A549 (cell line): ENCODE measurements at regions not wholly inside any gene's neighbourhood (a gene's known extent, or its start where the extent isn't known, plus 50 kb on each side); places are given as distances from the start of the nearest gene placed in this dataset.

Experiments used
- ATAC-seq, 2 experiments: fragments of 200-7000 bp in 1 of 2; fragments of >200 bp in 1 of 2; cut with Nextera tagmentation in 1 of 2; cut with Tn5 transposase in 1 of 2; 3 replicates each; pipeline versions ENCODE4 v1.8.0 to v1.9.1; 2018 to 2020; ENCODE audit warnings: mild to moderate bottlenecking in 1 of 2, moderate library complexity in 1 of 2
- CTCF ChIA-PET: fragments of 300-600 bp; sonication (Branson Sonifier 250); formaldehyde crosslinking; extraction: SDS; loops from one replicate; lab custom pipeline; 2021; ENCODE audit warnings: antibody characterized with exemption, inconsistent platforms; lab: Yijun Ruan, JAX
- POLR2A ChIA-PET: fragments of 350-600 bp; formaldehyde crosslinking; extraction: SDS; loops from one replicate; lab custom pipeline; 2021; ENCODE audit warnings: antibody characterized with exemption, inconsistent platforms; lab: Yijun Ruan, JAX
- DNase-seq, 2 experiments: peaks; one replicate each; pipeline versions ENCODE4 v3.0.0 to v3.0.0-alpha.2; 2011 to 2016; ENCODE audit warnings: low read depth in 1 of 2, low spot score in 1 of 2
- FAIRE-seq: peaks from 2 replicates; lab custom pipeline; 2011; peaks lifted over from hg19 to GRCh38; lab: Jason Lieb, UNC
- H3K27ac ChIP-seq, 2 experiments: fragments of >200 bp; sonication (Bioruptor Twin); formaldehyde crosslinking; 3 replicates each; pipeline ENCODE4 v1.5.1; 2016 to 2017
- H3K4me1 ChIP-seq: fragments of >200 bp; sonication (Bioruptor Twin); formaldehyde crosslinking; 3 replicates; pipeline ENCODE4 v1.6.1; 2016
- H3K4me2 ChIP-seq: fragments of >200 bp; sonication (Bioruptor Twin); formaldehyde crosslinking; 3 replicates; pipeline ENCODE4 v1.6.1; 2016
- H3K4me3 ChIP-seq: fragments of >200 bp; sonication (Bioruptor Twin); formaldehyde crosslinking; 3 replicates; pipeline ENCODE4 v1.5.1; 2016
- H3K9me3 ChIP-seq: fragments of >200 bp; sonication (Bioruptor Twin); formaldehyde crosslinking; 3 replicates; pipeline ENCODE4 v1.6.1; 2016
- CBX2 ChIP-seq: fragments of 200-600 bp; sonication (generic); IDR thresholded peaks from 2 replicates; pipeline ENCODE4 v1.6.1; 2016; ENCODE audit warnings: low read depth, mild to moderate bottlenecking, borderline replicate concordance
- CEBPB ChIP-seq, 2 experiments: fragments of >200 bp in 1 of 2; sonication (Bioruptor Twin) in 1 of 2; formaldehyde crosslinking in 1 of 2; IDR thresholded peaks; 2 replicates each; pipeline ENCODE4 v1.6.1; 2012 to 2016
- CHD2 ChIP-seq: fragments of 150-350 bp; IDR thresholded peaks from 2 replicates; pipeline ENCODE4 v1.6.1; 2014; ENCODE audit warnings: low read length; ENCODE audit not compliant: partially characterized antibody
- ELK1 ChIP-seq: fragments of 150-350 bp; IDR thresholded peaks from 2 replicates; pipeline ENCODE4 v1.6.1; 2014; ENCODE audit warnings: low read depth, mild to moderate bottlenecking, low read length
- ESRRA ChIP-seq: fragments of 150-350 bp; IDR thresholded peaks from 2 replicates; pipeline ENCODE4 v1.6.1; 2014; ENCODE audit warnings: mild to moderate bottlenecking, low read length, borderline replicate concordance
- GATA3 ChIP-seq: IDR thresholded peaks from 2 replicates; pipeline ENCODE4 v1.6.1; 2012; ENCODE audit warnings: borderline replicate concordance
- HES2 ChIP-seq: fragments of >200 bp; sonication (Bioruptor Twin); formaldehyde crosslinking; IDR thresholded peaks from 2 replicates; pipeline ENCODE4 v1.6.1; 2016
- HMGXB4 ChIP-seq: fragments of 250-450 bp; sonication (Bioruptor Pico); IDR thresholded peaks from 2 replicates; pipeline ENCODE4 v1.5.0; 2021; ENCODE audit warnings: mild to moderate bottlenecking, moderate library complexity, borderline replicate concordance
- HOXB13 ChIP-seq: fragments of 250-450 bp; sonication (Bioruptor Pico); IDR thresholded peaks from 2 replicates; pipeline ENCODE4 v1.5.0; 2020; ENCODE audit warnings: low read depth, mild to moderate bottlenecking, moderate library complexity
- MAX ChIP-seq: IDR thresholded peaks from 2 replicates; pipeline ENCODE4 v1.6.1; 2012
- MYC ChIP-seq: IDR thresholded peaks from 2 replicates; pipeline ENCODE4 v1.6.1; 2012; ENCODE audit warnings: mild to moderate bottlenecking, inconsistent platforms, low read length, improper control_type of control experiment, borderline replicate concordance
- NR3C1 ChIP-seq: fragments of >200 bp; sonication (Bioruptor Twin); formaldehyde crosslinking; IDR thresholded peaks from 3 replicates; pipeline ENCODE4 v1.6.1; 2017
- PBX3 ChIP-seq: IDR thresholded peaks from 2 replicates; pipeline ENCODE4 v1.6.1; 2012
- PHF8 ChIP-seq: fragments of 200-600 bp; sonication (generic); IDR thresholded peaks from 2 replicates; pipeline ENCODE4 v1.6.1; 2016; ENCODE audit warnings: low read depth, mild to moderate bottlenecking, antibody characterized with exemption, moderate library complexity, borderline replicate concordance
- POLR2A ChIP-seq: IDR thresholded peaks from 2 replicates; pipeline ENCODE4 v1.6.1; 2012; ENCODE audit warnings: mild to moderate bottlenecking, low read length
- RAD21 ChIP-seq, 2 experiments: fragments of >200 bp in 1 of 2; sonication (Bioruptor Twin) in 1 of 2; formaldehyde crosslinking in 1 of 2; IDR thresholded peaks in 1 of 2; conservative IDR thresholded peaks in 1 of 2; 2 replicates in 1 of 2; 3 replicates in 1 of 2; pipeline ENCODE4 v1.6.1; 2012 to 2018; ENCODE audit warnings: inconsistent platforms in 1 of 2
- SREBF2 ChIP-seq: fragments of 450-650 bp; IDR thresholded peaks from 2 replicates; pipeline ENCODE4 v1.6.1; 2014; ENCODE audit warnings: mild to moderate bottlenecking, moderate library complexity
- TFCP2L1 ChIP-seq: fragments of 250-450 bp; sonication (Bioruptor Pico); IDR thresholded peaks from 2 replicates; pipeline ENCODE4 v1.5.0; 2021; ENCODE audit warnings: mild to moderate bottlenecking
- USF2 ChIP-seq: fragments of 450-650 bp; IDR thresholded peaks from 2 replicates; pipeline ENCODE4 v1.6.1; 2014; ENCODE audit warnings: antibody characterized with exemption
- ZC3H11A ChIP-seq: fragments of 450-650 bp; IDR thresholded peaks from 2 replicates; pipeline ENCODE4 v1.6.1; 2014; ENCODE audit warnings: antibody characterized with exemption, mild to moderate bottlenecking
- ZFP36 ChIP-seq: fragments of 450-650 bp; IDR thresholded peaks from 2 replicates; pipeline ENCODE4 v1.6.1; 2014; ENCODE audit warnings: borderline replicate concordance; ENCODE audit not compliant: partially characterized antibody
- WGBS: methylation state at CpG from one replicate; pipeline ENCODE4 v1.1.6; 2017; ENCODE audit errors: missing lambda C conversion rate; 5-methylcytosine and 5-hydroxymethylcytosine counted together

GRCh38 chr1:115192200-115192767, 103.0 kb upstream of the TSPAN2 start:
- POLR2A ChIA-PET: no interaction called here
- WGBS: 88% methylated on average over 5 of the region's 7 CpGs
- no peak for FAIRE-seq
- Histone ChIP-seq H3K27ac (peak overlapping the region in 1 of 2 experiments; percentile 90; a peak in 2 of 6 replicates), H3K4me2 (no peak overlapping the region), H3K4me1 (peaks cover 38% of the 10 kb centered on the region), H3K4me3 (no peak overlapping the region), H3K9me3 (no peaks in the 10 kb centered on the region)
- CTCF ChIA-PET: no interaction called here
- DNase-seq: no peak
- ATAC-seq: no peak
- TF ChIP-seq RAD21 (conservative IDR thresholded peaks at IDR 0.05 in 1 of 2, IDR thresholded peaks at IDR 0.05 in 1 of 2) (no peak), HES2 (no peak), MYC (no peak), ZFP36 (no peak), POLR2A (no peak), SREBF2 (no peak), ZC3H11A (no peak)

- H3K9me3 ChIP-seq: no peaks in the 10 kb centered on the region
- CTCF ChIA-PET: no interaction called here
- no peak overlapping the region for H3K4me3 ChIP-seq
- POLR2A ChIA-PET: no interaction called here
- ATAC-seq (no peak), FAIRE-seq (no peak), DNase-seq (no peak)
- peaks cover 38% of the 10 kb centered on the region for H3K4me1 ChIP-seq
- 100% methylated on average over 3 of the region's 3 CpGs for WGBS
- 0 out of 3 replicates have a peak overlapping the region, but pooled peaks have one; percentile 52 for H3K4me2 ChIP-seq
- peak overlapping the region; percentile 88 to 90 for H3K27ac ChIP-seq
- no peak for TF ChIP-seq PBX3
- no peak for TF ChIP-seq NR3C1
- TF ChIP-seq PHF8: no peak
- no peak for TF ChIP-seq MYC
- no peak for TF ChIP-seq GATA3
- no peak for TF ChIP-seq TFCP2L1 (CRISPR knock-in tag)
- TF ChIP-seq CHD2: no peak
- TF ChIP-seq SREBF2: no peak
- no peak for TF ChIP-seq HOXB13 (CRISPR knock-in tag)
- TF ChIP-seq ESRRA: no peak
- TF ChIP-seq CBX2: no peak
- no peak for TF ChIP-seq CEBPB (IDR thresholded peaks at IDR 0.05)
- TF ChIP-seq USF2: no peak
- no peak for TF ChIP-seq ELK1
Observed at GRCh38 chr1:115191691-115192090, 102.4 kb upstream of the TSPAN2 start.

- ATAC-seq: 0 out of 6 replicates have a peak, but pooled peaks of 1 of the 2 experiments have one; percentile 12
- TF ChIP-seq HMGXB4: no peak
- 0 out of 2 replicates have a peak, but pooled peaks have one; percentile 17 for TF ChIP-seq MAX
- ChIA-PET POLR2A (interaction anchor here (1.1 kb wide), 1 partner anchor 11 kb away, joined by 8 read pairs; no protein-coding TSS in a partner anchor), CTCF (interaction anchor here (0.9 to 2.0 kb wide), 5 partner anchors 11 to 405 kb away, joined by 3 to 4 read pairs (median 4); no protein-coding TSS in a partner anchor)
- Histone ChIP-seq H3K9me3 (no peaks in the 10 kb centered on the region), H3K27ac (peak overlapping the region; percentile 88 to 90), H3K4me2 (peak overlapping the region; percentile 52), H3K4me3 (no peak overlapping the region), H3K4me1 (peaks cover 38% of the 10 kb centered on the region)
- no peak for DNase-seq
- FAIRE-seq: no peak
- 87% methylated on average over 3 of the region's 3 CpGs for WGBS
Observed at GRCh38 chr1:115190540-115191170, 101.4 kb upstream of the TSPAN2 start.
